ENCODE measurements at regions not wholly inside any gene's neighbourhood (a gene's known extent, or its start where the extent isn't known, plus 50 kb on each side); places are given as distances from the start of the nearest gene placed in this dataset.

- DNase-seq: no peak
These were observed 58.6 kb upstream of the VRK2 start for GRCh38 chr2:57987835-57988573.

- no peak for DNase-seq
These were observed 56.4 kb upstream of the VRK2 start for GRCh38 chr2:57990118-57990725.

All from retina (tissue), 1 donor.